H54 (cell line): ENCODE measurements at regions not wholly inside any gene's neighbourhood (a gene's known extent, or its start where the extent isn't known, plus 50 kb on each side); places are given as distances from the start of the nearest gene placed in this dataset.

Experiments used
- DNase-seq: peaks from one replicate; pipeline ENCODE4 v3.0.0; 2011; ENCODE audit warnings: low spot score, mixed read lengths; ENCODE audit not compliant: insufficient read length
- FAIRE-seq: peaks from 3 replicates; lab custom pipeline; 2011; peaks lifted over from hg19 to GRCh38; lab: Jason Lieb, UNC
- POLR2A ChIP-seq: IDR thresholded peaks from 2 replicates; pipeline ENCODE4 v1.6.1; 2011; ENCODE audit warnings: low read depth, mild to moderate bottlenecking, low read length

DNA sequence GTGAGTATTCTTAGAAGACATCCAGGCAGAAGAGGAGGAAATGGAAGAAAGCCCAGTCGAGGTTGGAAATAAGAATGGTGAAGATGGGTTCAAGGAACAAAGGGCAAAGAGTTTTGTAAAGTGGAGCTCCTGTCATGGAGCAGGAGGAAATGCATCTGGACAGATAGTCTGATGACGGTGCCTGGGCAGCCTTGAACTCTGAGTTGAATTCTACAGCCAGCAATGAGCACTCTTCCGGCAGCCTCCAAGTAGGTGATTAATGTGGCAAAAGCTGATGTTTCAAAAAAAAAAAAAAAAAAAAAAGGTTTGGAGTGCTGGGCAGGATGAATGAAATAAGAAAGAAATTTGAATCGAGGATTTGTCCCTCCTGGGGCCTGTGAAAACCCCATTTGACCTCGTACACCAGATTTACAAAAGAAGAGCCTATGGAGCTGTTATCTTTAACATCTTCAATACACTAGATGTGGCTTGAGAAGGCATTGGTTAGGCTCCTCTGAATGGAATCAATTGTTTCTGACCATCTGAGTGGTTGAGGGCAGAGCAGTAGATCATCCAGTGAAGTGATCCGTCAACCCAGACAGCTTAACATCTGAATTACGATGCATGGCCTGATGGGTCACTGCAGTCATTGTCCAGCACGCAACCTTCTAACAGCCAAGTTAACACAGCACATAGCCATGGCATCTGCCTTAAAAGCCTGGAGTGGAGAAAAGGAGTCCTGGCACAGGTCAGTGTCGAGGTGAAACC, 449.7 kb downstream of the TXNL1 start:
- DNase-seq: no peak
- TF ChIP-seq POLR2A: no peak
- no peak for FAIRE-seq

DNA sequence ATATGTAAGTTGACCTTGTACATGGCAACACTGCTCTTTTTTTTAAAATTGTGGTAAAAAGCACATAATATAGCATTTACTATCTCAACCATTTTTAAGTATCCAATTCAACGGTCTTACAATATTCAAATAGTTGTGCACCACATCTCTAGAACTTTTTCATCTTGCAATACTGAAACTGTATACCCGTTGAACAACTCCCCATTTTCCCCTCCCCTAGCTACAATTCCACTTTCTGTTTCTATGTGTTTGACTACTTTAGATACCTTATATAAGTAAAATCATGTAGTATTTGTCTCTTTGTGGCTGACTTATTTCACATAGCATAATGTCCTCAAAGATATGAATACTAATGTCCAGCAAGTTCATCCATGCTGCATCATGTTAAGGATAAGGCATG, 452.1 kb downstream of the TXNL1 start:
- FAIRE-seq (no peak), DNase-seq (no peak)
- TF ChIP-seq POLR2A: no peak

DNA sequence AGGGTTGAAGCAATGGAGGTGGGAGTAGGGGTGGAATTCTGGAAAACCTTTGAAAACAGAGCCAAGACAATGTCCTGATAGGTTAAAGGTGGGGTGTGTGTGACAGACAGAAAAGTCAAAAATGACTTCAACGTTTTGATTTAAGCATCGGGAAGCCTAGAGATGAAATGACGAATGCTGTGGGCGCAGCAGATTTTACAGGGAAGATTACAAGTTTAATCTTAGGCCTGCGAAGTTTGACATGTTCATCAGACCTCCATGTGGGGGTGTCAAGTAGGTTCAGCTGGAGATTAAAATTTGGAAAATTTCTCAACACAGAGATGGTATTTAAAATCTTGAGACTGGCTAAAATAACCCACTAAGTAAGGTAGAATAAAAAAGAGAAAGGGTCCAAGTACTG, 453.3 kb downstream of the TXNL1 start:
- no peak for DNase-seq
- no peak for FAIRE-seq
- TF ChIP-seq POLR2A: no peak

DNA sequence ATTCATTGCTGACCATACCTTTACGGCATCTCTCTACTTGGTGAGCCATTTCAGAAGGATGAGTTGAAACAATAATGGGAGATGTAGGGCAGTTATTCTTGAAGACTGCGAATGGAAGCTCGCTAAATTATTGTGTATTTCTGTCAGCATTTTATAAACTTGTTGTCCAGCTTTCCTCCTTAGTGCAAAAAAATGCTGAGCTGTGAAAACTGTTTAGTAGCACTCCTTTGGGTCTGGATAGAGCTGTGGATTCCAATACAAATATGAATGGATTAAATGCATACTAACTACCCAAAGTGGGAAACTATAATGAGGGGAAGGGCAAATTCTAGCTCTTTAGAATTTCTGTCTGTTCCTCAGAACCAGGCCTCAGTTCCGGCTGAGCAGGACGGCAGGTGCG, 461.6 kb downstream of the TXNL1 start:
- FAIRE-seq: no peak
- no peak for TF ChIP-seq POLR2A
- DNase-seq: no peak

DNA sequence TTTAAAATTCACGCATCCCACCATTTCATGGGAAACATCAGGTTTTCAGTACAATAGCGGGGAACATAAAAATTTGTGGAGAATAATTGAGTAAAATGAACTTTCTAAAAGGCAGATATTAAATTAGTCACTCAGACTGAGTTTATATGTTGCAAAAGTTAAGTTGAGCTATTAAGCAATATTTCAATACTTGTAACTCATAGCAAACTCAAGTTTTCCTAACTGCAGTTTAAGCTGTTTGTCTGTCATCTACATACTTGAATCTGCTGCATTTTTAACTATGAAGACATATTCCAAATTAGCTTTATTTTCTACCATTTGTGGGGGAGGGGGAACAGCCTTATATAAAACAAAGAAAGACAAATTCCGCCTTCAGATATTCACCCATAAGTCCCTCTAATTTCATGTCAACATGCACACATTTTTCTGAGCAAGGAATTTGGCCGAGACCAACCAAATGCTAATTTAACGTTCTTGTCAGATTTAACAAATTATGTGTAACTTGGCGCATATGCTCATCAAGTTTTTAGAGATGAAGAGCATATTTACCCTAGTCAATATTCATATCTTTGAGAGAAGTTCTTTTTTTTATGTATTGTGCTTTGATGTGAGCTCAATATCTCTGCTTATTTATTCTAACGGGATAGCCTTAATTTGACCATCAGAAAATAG, 462.9 kb downstream of the TXNL1 start:
- FAIRE-seq (no peak), DNase-seq (no peak)
- no peak for TF ChIP-seq POLR2A

DNA sequence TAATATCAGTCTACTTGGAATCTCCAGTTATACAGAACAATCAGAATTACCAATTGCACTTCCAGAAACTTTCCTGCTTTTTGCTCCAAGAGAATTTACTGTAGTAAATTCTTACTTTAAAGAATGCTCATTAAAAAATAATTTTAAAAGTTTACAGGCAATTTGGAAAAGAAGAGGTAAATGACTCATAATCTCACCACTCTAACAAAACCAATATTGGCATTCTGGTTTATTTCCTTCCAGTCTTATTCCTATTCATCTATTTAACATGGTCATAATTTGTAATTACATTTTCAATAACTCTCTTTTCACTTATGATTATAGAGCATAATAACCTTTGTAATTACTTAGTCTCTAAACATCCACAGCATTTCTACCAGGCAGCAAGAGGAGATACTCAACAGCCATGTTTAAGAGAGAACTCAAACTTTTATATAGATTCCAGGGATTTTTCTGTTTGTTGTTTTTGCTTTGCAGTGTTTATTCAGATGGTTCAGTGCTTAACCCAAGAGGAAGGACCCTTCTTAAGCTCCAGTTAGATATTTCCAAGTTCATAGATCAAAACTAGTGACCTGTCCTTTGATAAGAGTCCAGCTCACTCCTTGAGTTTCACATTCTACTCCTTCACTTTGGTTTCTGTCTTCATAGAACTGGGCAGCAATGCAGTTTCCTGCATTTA, 464.7 kb downstream of the TXNL1 start:
- TF ChIP-seq POLR2A: no peak
- DNase-seq (no peak), FAIRE-seq (no peak)

DNA sequence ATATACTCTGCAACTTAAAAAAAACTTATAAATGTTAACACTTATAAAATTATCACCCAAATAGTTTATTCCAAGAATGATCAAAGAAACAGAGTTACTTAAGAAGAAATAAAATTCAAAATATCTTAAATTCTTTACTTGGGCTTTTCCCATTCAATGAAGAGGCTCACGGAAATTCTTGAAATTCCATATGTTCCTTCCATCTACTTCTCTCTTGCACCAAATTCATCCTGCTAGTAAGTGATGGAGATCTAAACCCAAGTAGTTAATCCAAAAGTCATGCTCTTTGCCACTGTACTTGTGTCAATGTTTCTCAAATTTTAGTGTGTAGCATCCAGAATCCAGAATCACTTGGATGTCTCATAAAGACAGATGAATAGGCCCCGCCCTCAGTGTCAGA, 465.9 kb downstream of the TXNL1 start:
- no peak for FAIRE-seq
- no peak for DNase-seq
- no peak for TF ChIP-seq POLR2A

DNA sequence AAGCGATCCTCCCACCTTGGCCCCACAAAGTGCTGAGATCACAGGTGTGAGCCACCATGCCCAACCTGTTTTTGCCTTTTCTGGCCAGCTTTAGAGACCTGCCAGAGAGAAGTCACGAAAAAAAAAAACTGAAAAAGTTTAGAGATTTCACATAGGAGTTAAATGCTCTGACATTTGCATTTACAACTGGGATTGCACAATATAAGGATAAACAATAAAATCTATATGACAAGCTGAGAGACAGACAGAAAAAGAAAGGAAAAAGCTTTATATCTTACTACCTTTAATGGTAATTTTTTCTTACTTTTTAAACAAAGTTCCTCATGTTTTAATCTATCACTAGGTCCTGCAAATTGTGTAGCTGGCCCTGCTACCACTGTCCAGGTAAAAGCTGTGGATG, 466.5 kb downstream of the TXNL1 start:
- FAIRE-seq: no peak
- DNase-seq: no peak
- TF ChIP-seq POLR2A: no peak

DNA sequence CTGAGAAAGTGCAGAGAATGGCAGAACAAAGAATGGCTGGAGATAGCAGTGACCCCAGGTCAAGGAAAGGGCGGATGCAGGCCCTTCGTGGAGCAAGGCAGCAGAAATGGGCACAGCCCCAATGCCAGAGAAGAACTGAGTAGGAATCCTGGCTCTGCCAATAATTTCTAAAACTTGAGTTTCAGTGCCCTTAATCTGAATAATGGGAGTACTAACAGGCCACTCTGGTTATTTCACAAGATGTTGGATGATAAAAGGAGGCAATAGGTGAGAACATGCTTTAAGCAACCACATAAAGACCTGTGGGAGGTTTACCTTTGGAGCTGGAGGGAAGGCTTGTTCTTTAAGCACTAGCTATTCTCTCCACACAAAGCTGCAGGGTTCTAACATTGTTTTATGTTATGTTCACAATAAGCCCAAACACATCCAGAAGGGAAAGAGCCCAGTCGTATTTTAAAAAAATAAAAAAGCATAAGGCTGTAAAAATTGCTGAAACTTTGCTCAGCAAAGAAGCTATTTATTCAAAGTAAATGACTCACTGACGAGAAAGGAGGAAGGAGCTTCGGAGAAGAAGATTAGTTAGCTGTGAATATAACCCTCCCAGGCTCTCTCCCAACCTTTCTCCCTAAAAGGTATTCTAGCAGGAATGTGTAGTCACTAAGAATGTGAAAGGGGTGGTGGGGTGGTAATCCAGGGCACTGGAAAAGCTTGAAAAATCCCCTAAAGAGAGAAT, 470.2 kb downstream of the TXNL1 start:
- no peak for TF ChIP-seq POLR2A
- DNase-seq (no peak), FAIRE-seq (no peak)

DNA sequence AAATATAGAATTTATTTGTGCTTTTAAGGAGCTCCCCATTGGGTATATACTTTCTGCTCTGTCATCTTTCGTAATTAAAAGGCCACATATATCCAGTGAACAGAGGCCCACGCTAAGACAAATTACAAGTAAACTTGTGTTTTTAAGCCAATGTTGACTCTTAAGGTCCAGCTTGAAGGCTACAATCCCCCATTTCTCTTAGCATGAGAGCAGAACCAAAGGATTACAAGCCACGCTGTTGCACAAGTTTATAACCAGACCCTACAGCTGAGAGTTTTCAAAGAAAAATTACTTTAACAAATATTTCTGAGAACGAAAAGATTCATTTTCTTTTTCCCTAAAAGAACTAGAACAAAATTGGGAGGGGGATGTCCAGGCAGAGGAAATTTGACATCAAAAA, 471.0 kb downstream of the TXNL1 start:
- FAIRE-seq (no peak), DNase-seq (no peak)
- no peak for TF ChIP-seq POLR2A

DNA sequence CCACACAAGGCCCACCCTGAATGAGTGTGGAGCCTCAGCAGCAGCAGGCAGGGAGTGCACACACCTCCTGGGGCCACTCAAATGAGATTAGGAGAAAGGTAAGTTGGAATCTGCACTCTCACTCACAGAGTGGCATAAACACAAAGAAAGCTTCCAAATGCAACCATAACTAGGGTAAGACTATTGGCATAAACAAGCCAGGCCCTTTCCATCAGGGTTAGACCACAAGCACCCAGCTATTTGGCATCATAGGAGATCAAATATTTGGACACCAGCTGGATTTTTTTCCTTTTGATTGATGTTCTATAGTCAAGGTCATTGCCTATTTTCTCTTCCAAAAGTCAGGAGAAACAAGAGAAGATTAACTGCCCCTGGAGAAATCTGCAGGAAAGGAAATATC, 471.5 kb downstream of the TXNL1 start:
- DNase-seq (no peak), FAIRE-seq (no peak)
- no peak for TF ChIP-seq POLR2A

DNA sequence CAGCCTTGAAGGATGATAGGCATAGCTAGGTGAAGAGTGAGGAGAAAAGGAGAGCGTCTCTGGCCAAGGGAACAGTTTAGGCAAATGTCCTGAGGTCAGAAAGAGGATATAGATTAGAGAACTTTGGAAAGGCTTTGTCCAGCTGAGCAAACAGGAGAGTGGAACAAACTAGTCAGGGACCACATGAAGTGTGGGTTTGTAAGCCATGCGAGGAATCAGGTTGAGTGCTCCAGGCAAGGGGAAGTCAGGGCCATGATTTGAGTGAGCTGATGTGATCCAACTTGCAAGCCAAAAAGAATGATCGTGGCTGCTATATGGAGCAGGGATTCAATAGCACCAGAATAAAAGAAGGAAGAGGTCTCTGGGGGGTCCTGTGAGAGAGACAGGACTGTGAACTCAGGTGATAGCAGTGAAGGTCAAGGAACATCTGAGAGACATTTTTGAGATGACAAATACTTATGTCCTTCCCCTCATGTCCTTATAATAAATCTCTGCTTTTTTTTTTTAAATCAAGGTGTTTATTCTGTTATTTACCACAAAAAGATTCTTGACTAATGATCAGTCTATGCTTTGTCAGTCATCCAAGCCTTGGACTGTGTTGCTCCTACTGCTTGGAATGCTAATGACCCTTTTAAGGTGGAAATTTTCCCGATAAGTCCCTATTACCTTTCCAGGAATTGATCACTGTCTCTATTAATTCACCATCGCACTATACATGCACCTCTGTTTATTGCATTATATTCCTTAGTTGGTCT, 472.6 kb downstream of the TXNL1 start:
- no peak for DNase-seq
- FAIRE-seq: no peak
- TF ChIP-seq POLR2A: no peak
